GM21447 (cell line): ENCODE measurements at regions not wholly inside any gene's neighbourhood (a gene's known extent, or its start where the extent isn't known, plus 50 kb on each side); places are given as distances from the start of the nearest gene placed in this dataset.

ENCODE experiments used
- ATAC-seq: cut with Tn5 transposase; IDR thresholded peaks from one replicate; pipeline ENCODE4 v1.9.1; 2021; ENCODE audit not compliant: unreplicated experiment

GRCh38 chr12:115072712-115073111 is 388.7 kb upstream of the TBX3 start:
- no peak for ATAC-seq

- ATAC-seq: no peak
These were observed 386.3 kb upstream of the TBX3 start for GRCh38 chr12:115070313-115070712.

GRCh38 chr12:115064296-115064695 is 380.3 kb upstream of the TBX3 start:
- no peak for ATAC-seq

GRCh38 chr12:115062741-115063140 is 378.8 kb upstream of the TBX3 start:
- no peak for ATAC-seq

- no peak for ATAC-seq
These were observed 376.6 kb upstream of the TBX3 start for GRCh38 chr12:115060477-115061168.

GRCh38 chr12:115057445-115057844 is 373.5 kb upstream of the TBX3 start:
- ATAC-seq: no peak

GRCh38 chr12:115051378-115051777 is 367.4 kb upstream of the TBX3 start:
- ATAC-seq: no peak

- ATAC-seq: no peak
These were observed 365.6 kb upstream of the TBX3 start for GRCh38 chr12:115049614-115050013.

- no peak for ATAC-seq
These were observed 362.8 kb upstream of the TBX3 start for GRCh38 chr12:115046805-115047204.

- no peak for ATAC-seq
These were observed 360.1 kb upstream of the TBX3 start for GRCh38 chr12:115044073-115044472.

- no peak for ATAC-seq
These were observed 359.1 kb upstream of the TBX3 start for GRCh38 chr12:115043079-115043478.

- no peak for ATAC-seq
These were observed 358.4 kb upstream of the TBX3 start for GRCh38 chr12:115042341-115042740.

- ATAC-seq: no peak
These were observed 353.9 kb upstream of the TBX3 start for GRCh38 chr12:115037830-115038229.

- ATAC-seq: no peak
These were observed 351.6 kb upstream of the TBX3 start for GRCh38 chr12:115035535-115036107.

GRCh38 chr12:115032521-115032920 is 348.5 kb upstream of the TBX3 start:
- ATAC-seq: no peak

- no peak for ATAC-seq
These were observed 346.0 kb upstream of the TBX3 start for GRCh38 chr12:115030017-115030416.

- ATAC-seq: no peak
These were observed 340.6 kb upstream of the TBX3 start for GRCh38 chr12:115024531-115024930.

GRCh38 chr12:115023279-115024265 is 339.6 kb upstream of the TBX3 start:
- no peak for ATAC-seq

- no peak for ATAC-seq
These were observed 336.1 kb upstream of the TBX3 start for GRCh38 chr12:115020091-115020490.

- no peak for ATAC-seq
These were observed 333.4 kb upstream of the TBX3 start for GRCh38 chr12:115017346-115017745.

GRCh38 chr12:115013236-115013981 is 329.4 kb upstream of the TBX3 start:
- no peak for ATAC-seq
